ENCODE measurements at regions not wholly inside any gene's neighbourhood (a gene's known extent, or its start where the extent isn't known, plus 50 kb on each side); places are given as distances from the start of the nearest gene placed in this dataset.

DNA sequence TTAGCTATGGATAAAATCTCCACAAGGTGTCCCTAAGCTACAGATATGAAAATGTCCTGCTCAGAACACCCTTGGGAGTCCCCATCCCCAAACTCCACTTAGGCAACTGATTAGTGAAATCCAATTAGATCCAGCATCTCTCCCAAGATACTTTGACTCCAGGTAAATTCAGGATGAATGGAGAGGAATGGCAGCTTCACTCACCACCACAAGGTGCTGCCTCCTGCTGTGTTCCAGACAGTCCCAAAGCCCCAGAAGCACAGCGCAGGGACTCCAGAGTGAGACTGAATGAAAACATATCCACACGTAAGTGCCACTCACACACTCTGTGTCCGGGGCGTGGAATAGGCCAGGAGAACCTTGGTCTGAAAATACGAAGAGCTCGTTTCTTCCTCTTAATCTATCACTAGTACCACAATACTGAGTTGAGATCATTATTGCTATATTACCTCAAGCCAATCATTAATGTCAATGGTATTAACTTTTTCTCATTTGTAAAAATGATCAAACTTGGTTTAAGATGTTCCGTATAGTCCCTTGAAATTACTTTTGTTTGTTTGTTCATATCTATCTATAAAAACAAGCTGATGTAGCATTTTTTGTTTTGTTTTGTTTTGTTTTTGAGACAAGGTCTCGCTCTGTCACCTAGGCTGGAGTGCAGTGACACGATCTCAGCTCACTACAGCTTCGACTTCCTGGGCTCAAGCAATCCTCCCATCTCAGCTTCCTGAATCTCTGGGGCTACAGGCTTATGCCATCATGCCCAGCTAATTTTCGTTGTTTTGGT lies 70.0 kb upstream of the BICD1 start:
- Histone ChIP-seq H3K9me3 (peaks cover 8% of the 10 kb centered on the region), H3K27me3 (replicated peaks; ENCODE audit: control insufficient read depth, insufficient read depth, low read length) (no peaks in the 10 kb centered on the region), H3K4me1 (peaks cover 40% of the 10 kb centered on the region), H3K36me3 (ENCODE audit: control insufficient read depth, insufficient read depth, low read length) (no peaks in the 10 kb centered on the region), H3K4me3 (ENCODE audit: low read depth, low read length) (no peak overlapping the region)
- peaks cover 6% of the 10 kb centered on the region for H3K36me3 Mint-ChIP-seq (ENCODE audit: insufficient read depth, unreplicated experiment)
- TF ChIP-seq, protein P1, sequence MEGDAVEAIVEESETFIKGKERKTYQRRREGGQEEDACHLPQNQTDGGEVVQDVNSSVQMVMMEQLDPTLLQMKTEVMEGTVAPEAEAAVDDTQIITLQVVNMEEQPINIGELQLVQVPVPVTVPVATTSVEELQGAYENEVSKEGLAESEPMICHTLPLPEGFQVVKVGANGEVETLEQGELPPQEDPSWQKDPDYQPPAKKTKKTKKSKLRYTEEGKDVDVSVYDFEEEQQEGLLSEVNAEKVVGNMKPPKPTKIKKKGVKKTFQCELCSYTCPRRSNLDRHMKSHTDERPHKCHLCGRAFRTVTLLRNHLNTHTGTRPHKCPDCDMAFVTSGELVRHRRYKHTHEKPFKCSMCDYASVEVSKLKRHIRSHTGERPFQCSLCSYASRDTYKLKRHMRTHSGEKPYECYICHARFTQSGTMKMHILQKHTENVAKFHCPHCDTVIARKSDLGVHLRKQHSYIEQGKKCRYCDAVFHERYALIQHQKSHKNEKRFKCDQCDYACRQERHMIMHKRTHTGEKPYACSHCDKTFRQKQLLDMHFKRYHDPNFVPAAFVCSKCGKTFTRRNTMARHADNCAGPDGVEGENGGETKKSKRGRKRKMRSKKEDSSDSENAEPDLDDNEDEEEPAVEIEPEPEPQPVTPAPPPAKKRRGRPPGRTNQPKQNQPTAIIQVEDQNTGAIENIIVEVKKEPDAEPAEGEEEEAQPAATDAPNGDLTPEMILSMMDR (IDR thresholded peaks at IDR 0.05; ENCODE audit: insufficient read depth in 1 of 2, low read depth in 1 of 2, low read length in 1 of 2, severe bottlenecking in 1 of 2, unreplicated experiment in 1 of 2): peak; percentile 21 to 37
- no peak overlapping the region for H3K4me3 Mint-ChIP-seq (ENCODE audit: unreplicated experiment)
- H3K27ac Mint-ChIP-seq (ENCODE audit: unreplicated experiment): peak overlapping the region; percentile 41
- POLR2A ChIA-PET: interaction anchor here (0.5 kb wide), 1 partner anchor 52 kb away, joined by 5 read pairs; no protein-coding TSS in a partner anchor
- CTCF ChIA-PET: interaction anchor here (0.6 to 1.1 kb wide), 2 partner anchors 19 to 24 kb away, joined by 4 to 6 read pairs; no protein-coding TSS in a partner anchor
- no peaks in the 10 kb centered on the region for H3K27me3 Mint-ChIP-seq (ENCODE audit: insufficient read depth, unreplicated experiment)
- no TSS peak for BruUV-seq (replicated peaks)
- intact Hi-C loops (cut with micrococcal nuclease; ENCODE audit: unreplicated experiment): no loop called here
- DNase-seq: peak; percentile 26 to 52
- peaks cover 33% of the 10 kb centered on the region for H3K4me1 Mint-ChIP-seq (ENCODE audit: low read depth, unreplicated experiment)
- H3K9me3 Mint-ChIP-seq (ENCODE audit: unreplicated experiment): no peaks in the 10 kb centered on the region

DNA sequence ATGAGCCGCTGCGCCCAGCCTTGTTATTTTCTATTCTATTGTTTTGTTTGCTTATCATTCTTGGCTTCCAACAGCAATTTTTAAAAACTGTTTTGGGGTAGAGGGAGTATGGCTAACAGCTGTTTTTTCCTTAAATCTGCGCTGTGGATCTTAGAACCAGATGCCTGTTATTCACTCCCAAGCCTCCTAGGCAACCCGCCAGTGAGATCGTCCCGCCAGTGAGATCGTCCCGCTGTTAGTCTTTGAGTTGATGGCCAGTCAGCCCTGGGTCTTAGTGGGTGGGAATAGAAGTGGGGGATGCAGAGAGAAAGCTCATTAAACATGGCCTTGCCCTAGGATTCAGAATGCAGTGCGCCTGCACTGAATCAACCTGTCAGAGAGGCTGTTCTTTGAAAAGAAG lies 67.3 kb upstream of the BICD1 start:
- H3K27me3 Mint-ChIP-seq (ENCODE audit: insufficient read depth, unreplicated experiment): no peaks in the 10 kb centered on the region
- intact Hi-C loops (cut with micrococcal nuclease; ENCODE audit: unreplicated experiment): no loop called here
- BruUV-seq (replicated peaks): no TSS peak
- DNase-seq: no peak
- Histone ChIP-seq H3K9me3 (peaks cover 35% of the 10 kb centered on the region), H3K4me3 (ENCODE audit: low read depth, low read length) (no peak overlapping the region), H3K36me3 (ENCODE audit: control insufficient read depth, insufficient read depth, low read length) (no peaks in the 10 kb centered on the region), H3K27me3 (replicated peaks; ENCODE audit: control insufficient read depth, insufficient read depth, low read length) (no peaks in the 10 kb centered on the region), H3K4me1 (peaks cover 26% of the 10 kb centered on the region)
- H3K4me3 Mint-ChIP-seq (ENCODE audit: unreplicated experiment): no peak overlapping the region
- no peak overlapping the region for H3K27ac Mint-ChIP-seq (ENCODE audit: unreplicated experiment)
- ChIA-PET POLR2A (no interaction called here), CTCF (no interaction called here)
- H3K36me3 Mint-ChIP-seq (ENCODE audit: insufficient read depth, unreplicated experiment): peaks cover 21% of the 10 kb centered on the region
- H3K4me1 Mint-ChIP-seq (ENCODE audit: low read depth, unreplicated experiment): peaks cover 13% of the 10 kb centered on the region
- H3K9me3 Mint-ChIP-seq (ENCODE audit: unreplicated experiment): peaks cover 10% of the 10 kb centered on the region
- TF ChIP-seq, protein P1 (IDR thresholded peaks at IDR 0.05; ENCODE audit: insufficient read depth in 1 of 2, low read depth in 1 of 2, low read length in 1 of 2, severe bottlenecking in 1 of 2, unreplicated experiment in 1 of 2): no peak

DNA sequence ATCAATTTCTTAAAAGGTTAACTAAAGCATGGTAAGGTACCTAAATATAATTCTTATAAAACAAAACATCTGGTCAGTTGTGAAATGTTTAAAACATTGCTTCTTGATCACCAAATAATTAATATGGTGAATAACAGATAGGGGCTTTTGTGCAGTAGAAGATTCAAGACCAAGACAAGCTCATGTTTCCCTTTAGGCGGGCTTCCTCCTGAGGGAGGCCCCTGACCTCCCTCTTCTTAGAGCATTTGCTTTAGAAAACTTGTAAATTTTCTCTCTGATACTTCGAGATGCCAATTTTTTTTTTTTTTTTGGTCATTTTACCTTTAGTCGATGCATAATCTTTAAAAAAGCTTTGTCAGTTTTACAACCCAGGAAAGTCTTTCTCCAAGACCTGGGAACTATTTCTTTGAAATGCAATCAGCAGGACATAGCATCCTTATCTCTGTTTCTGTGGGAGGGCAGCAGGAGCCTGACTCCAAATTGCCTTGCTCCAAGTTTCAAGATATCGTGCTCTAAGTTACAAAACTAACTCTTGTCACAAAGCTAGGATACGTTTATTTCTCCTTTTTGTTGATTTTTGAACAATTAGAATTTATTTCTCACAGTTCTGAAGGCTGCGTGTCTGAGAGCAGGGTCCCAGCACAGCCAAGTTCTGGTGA lies 66.6 kb upstream of the BICD1 start:
- H3K27me3 Mint-ChIP-seq (ENCODE audit: insufficient read depth, unreplicated experiment): no peaks in the 10 kb centered on the region
- H3K4me3 ChIP-seq (ENCODE audit: low read depth, low read length): no peak overlapping the region
- H3K36me3 Mint-ChIP-seq (ENCODE audit: insufficient read depth, unreplicated experiment): peaks cover 21% of the 10 kb centered on the region
- H3K27me3 ChIP-seq (replicated peaks; ENCODE audit: control insufficient read depth, insufficient read depth, low read length): no peaks in the 10 kb centered on the region
- ChIA-PET POLR2A (no interaction called here), CTCF (interaction anchor here (0.6 kb wide), 1 partner anchor 779 kb away, joined by 4 read pairs; no protein-coding TSS in a partner anchor)
- peaks cover 14% of the 10 kb centered on the region for H3K9me3 Mint-ChIP-seq (ENCODE audit: unreplicated experiment)
- no peaks in the 10 kb centered on the region for H3K36me3 ChIP-seq (ENCODE audit: control insufficient read depth, insufficient read depth, low read length)
- H3K4me1 ChIP-seq: peaks cover 23% of the 10 kb centered on the region
- peaks cover 42% of the 10 kb centered on the region for H3K9me3 ChIP-seq
- peaks cover 13% of the 10 kb centered on the region for H3K4me1 Mint-ChIP-seq (ENCODE audit: low read depth, unreplicated experiment)
- no TSS peak for BruUV-seq (replicated peaks)
- intact Hi-C loops (cut with micrococcal nuclease; ENCODE audit: unreplicated experiment): loop anchor here (5.0 kb wide), 1 partner anchor 383 kb away; the partner anchor contains the start of gene ETFBKMT
- peak overlapping the region; percentile 1 for H3K4me3 Mint-ChIP-seq (ENCODE audit: unreplicated experiment)
- TF ChIP-seq, protein P1 (IDR thresholded peaks at IDR 0.05; ENCODE audit: insufficient read depth in 1 of 2, low read depth in 1 of 2, low read length in 1 of 2, severe bottlenecking in 1 of 2, unreplicated experiment in 1 of 2): no peak
- peak; percentile 39 to 62 for DNase-seq
- peak overlapping the region; percentile 64 for H3K27ac Mint-ChIP-seq (ENCODE audit: unreplicated experiment)

Measured in Caco-2 (cell line).